Rectal smooth muscle tissue (tissue), 1 donor: ENCODE measurements at regions not wholly inside any gene's neighbourhood (a gene's known extent, or its start where the extent isn't known, plus 50 kb on each side); places are given as distances from the start of the nearest gene placed in this dataset.

Source experiments
- H3K27ac ChIP-seq: one replicate; pipeline ENCODE4 v1.7.0; 2013; ENCODE audit warnings: low read depth, low read length, inconsistent platforms
- H3K27me3 ChIP-seq: one replicate; pipeline ENCODE4 v1.7.0; 2013; ENCODE audit warnings: low read length; ENCODE audit not compliant: control insufficient read depth, insufficient read depth
- H3K36me3 ChIP-seq: one replicate; pipeline ENCODE4 v1.7.0; 2013; ENCODE audit warnings: low read length; ENCODE audit not compliant: control insufficient read depth, insufficient read depth
- H3K4me1 ChIP-seq: one replicate; pipeline ENCODE4 v1.7.0; 2013; ENCODE audit warnings: low read length; ENCODE audit not compliant: control insufficient read depth, insufficient read depth
- H3K4me3 ChIP-seq: one replicate; pipeline ENCODE4 v1.7.0; 2013; ENCODE audit warnings: low read length
- H3K9ac ChIP-seq: one replicate; pipeline ENCODE4 v1.7.0; 2013; ENCODE audit warnings: low read length

DNA sequence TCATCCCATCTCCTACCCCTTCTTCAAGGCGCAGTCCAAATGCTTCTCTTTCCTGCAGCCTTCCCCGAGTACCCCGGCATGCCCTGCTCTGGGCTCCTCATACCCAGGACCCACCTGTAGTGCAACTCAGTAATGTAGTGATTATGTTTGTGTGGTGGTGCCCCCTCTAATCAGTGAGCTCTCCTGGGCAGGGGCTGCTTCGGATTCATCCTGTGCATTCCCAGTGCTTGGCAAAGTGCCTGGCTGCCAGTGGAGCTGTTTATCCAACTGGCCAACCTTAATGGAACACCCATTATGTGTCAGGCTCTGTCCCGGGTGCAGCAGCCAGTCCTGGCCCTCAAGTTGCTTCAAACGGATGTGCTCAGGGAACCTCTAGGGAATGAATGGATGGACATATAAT, 174.4 kb upstream of the LINGO1 start:
- H3K9ac ChIP-seq = no peak overlapping the region
- H3K4me3 ChIP-seq = no peak overlapping the region
- no peaks in the 10 kb centered on the region for H3K27me3 ChIP-seq
- H3K27ac ChIP-seq = no peak overlapping the region
- H3K4me1 ChIP-seq = no peaks in the 10 kb centered on the region
- H3K36me3 ChIP-seq = no peaks in the 10 kb centered on the region

- Histone ChIP-seq H3K4me3 (no peak overlapping the region), H3K9ac (no peak overlapping the region), H3K27ac (no peak overlapping the region), H3K4me1 (no peaks in the 10 kb centered on the region), H3K27me3 (no peaks in the 10 kb centered on the region), H3K36me3 (no peaks in the 10 kb centered on the region)
Observed at GRCh38 chr15:77804210-77804609, 171.5 kb upstream of the LINGO1 start.

- H3K36me3 ChIP-seq = no peaks in the 10 kb centered on the region
- no peak overlapping the region for H3K4me3 ChIP-seq
- no peaks in the 10 kb centered on the region for H3K27me3 ChIP-seq
- H3K9ac ChIP-seq = no peak overlapping the region
- H3K4me1 ChIP-seq = no peaks in the 10 kb centered on the region
- H3K27ac ChIP-seq = no peak overlapping the region
Observed at GRCh38 chr15:77803487-77803886, 170.8 kb upstream of the LINGO1 start.

- no peak overlapping the region for H3K4me3 ChIP-seq
- H3K27ac ChIP-seq = no peak overlapping the region
- H3K36me3 ChIP-seq = no peaks in the 10 kb centered on the region
- H3K4me1 ChIP-seq = no peaks in the 10 kb centered on the region
- H3K27me3 ChIP-seq = no peaks in the 10 kb centered on the region
- no peak overlapping the region for H3K9ac ChIP-seq
Observed at GRCh38 chr15:77800305-77800704, 167.6 kb upstream of the LINGO1 start.

DNA sequence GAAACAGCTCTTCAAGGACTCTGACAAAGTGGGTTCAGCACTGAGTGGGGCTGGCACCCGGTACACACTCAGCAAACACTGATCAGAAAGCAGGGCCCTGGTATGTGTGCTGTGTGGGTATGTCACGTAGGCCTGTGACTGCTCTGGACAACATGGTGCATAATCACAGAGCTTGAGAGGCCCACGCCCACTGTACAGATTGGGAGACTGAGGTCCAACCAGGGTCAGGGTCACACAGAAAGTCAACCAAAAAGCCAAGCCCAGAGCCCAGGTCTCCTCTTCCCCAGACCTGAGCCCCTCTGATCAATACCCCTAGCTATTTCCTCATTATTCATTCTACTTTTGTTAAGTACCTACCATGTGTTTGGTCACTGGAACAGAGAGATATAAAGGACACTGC, 166.1 kb upstream of the LINGO1 start:
- no peak overlapping the region for H3K4me3 ChIP-seq
- no peak overlapping the region for H3K27ac ChIP-seq
- no peak overlapping the region for H3K9ac ChIP-seq

DNA sequence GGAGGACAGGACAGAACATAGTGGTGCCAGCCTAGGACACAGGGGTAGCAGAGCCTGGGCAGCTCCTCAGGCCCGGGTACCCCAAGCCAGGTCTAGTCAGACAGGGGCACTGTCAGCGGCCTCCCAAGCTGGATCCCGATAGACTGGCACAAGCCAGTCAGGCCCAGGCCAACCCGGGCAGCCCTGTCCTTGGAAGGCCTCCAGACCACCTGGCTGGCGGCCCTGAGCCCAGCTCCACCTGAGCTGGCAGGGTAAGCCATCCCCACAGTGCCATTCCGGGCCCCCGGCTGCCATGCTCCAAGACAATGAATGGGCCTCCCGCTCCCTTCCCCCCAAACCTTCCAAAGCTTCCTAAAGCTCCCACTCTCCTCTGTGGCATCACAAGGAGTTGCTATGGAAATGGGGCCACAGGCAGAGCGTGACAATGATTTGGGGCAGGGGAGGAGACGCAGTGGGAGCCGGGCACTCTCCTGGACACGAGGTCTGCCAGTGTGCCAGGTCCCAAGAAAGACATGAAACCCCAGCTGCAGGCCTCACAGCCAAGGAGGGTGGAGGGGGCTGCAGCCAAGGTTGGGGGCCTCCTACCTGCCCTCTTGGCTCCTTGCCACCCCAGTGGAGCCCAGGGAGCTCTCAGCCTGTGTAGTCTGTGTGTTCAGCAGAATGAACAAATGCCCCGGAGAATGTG, 165.6 kb upstream of the LINGO1 start:
- Histone ChIP-seq H3K27ac (no peak overlapping the region), H3K27me3 (no peaks in the 10 kb centered on the region), H3K4me1 (no peaks in the 10 kb centered on the region), H3K4me3 (no peak overlapping the region), H3K36me3 (no peaks in the 10 kb centered on the region), H3K9ac (no peak overlapping the region)

More for the DNA sequence above, 166.1 kb upstream of the LINGO1 start:
- Histone ChIP-seq H3K36me3 (no peaks in the 10 kb centered on the region), H3K27me3 (no peaks in the 10 kb centered on the region), H3K4me1 (no peaks in the 10 kb centered on the region)

GRCh38 chr15:77797270-77797669, 164.6 kb upstream of the LINGO1 start:
- H3K36me3 ChIP-seq = no peaks in the 10 kb centered on the region
- no peaks in the 10 kb centered on the region for H3K4me1 ChIP-seq
- H3K27ac ChIP-seq = no peak overlapping the region
- H3K9ac ChIP-seq = no peak overlapping the region
- H3K4me3 ChIP-seq = no peak overlapping the region
- H3K27me3 ChIP-seq = no peaks in the 10 kb centered on the region

DNA sequence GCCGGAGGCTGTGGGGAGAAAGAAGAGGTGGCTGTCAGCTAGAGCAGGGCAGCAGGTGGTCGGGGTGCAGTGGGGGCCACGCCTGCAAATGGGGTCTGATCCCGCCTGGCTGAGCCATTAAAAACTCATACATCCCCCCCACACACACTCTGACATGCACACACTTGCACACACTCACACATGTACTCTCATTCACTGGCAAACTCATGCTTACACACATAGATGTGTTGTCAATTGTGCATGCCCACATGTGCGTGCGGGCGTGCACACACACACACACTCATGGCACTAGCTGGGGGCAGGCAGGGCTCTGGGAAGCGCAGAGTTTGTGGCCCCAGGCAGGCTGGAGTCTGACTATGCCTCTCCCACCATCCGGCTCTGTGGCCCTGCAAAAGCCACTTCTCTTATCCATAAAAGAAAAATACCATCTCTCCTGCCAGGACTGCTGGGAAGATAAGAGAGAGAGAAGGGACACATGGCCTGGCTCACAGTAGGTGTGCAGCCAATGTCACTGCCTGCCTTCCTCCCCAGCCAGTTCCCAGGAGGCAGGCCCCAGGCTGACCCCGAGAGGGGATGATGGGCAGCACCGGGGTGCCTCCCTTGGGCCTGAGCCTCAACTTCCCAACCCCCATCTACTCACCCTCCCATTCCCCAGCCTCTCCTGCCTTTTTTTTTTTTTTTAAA, 163.5 kb upstream of the LINGO1 start:
- Histone ChIP-seq H3K36me3 (no peaks in the 10 kb centered on the region), H3K27me3 (no peaks in the 10 kb centered on the region), H3K27ac (no peak overlapping the region), H3K9ac (no peak overlapping the region), H3K4me3 (no peak overlapping the region), H3K4me1 (no peaks in the 10 kb centered on the region)

- Histone ChIP-seq H3K9ac (no peak overlapping the region), H3K4me1 (no peaks in the 10 kb centered on the region), H3K27me3 (no peaks in the 10 kb centered on the region), H3K4me3 (no peak overlapping the region), H3K36me3 (no peaks in the 10 kb centered on the region), H3K27ac (no peak overlapping the region)
Observed at GRCh38 chr15:77795446-77795845, 162.7 kb upstream of the LINGO1 start.

DNA sequence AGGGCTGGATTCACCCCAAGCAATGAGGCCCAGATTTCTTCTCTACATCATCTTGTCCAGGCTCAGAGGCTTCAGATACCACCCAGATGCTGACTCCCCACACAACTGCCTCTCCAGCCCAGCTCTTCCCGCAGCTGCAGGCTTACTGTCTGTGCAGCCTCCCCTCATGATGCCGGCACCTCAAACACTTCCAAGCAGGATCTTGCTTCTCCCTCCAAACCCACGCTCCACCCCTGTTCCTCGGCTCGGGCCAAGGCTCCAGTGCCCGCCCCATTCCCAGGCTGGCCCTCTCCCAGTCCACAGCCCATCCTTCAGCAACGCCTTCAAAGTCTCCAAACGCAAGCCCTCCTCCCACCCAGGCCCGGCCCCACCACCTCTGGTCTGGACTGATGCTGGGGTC, 159.2 kb upstream of the LINGO1 start:
- Histone ChIP-seq H3K27me3 (no peaks in the 10 kb centered on the region), H3K9ac (no peak overlapping the region), H3K4me3 (no peak overlapping the region), H3K27ac (no peak overlapping the region), H3K4me1 (no peaks in the 10 kb centered on the region), H3K36me3 (no peaks in the 10 kb centered on the region)

DNA sequence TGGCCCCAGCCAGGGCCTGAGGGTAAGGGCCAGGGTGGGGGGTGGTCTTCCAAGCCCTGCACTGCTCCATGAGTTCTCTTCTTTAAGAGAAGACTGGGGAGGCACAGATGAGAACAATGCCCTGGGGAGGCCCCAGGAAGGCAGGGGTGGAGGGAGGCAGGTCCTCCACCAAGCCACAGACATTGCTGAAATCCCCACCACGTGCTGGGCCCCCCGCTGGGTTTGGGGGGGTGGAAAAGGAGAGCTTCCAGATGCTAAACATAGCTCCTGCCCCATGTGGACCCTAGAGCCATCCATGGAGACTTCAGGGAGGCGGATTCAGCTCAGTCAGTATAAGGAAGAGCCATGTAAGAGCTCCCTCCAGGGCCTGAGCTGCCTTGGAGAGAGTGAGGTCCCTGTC, 157.8 kb upstream of the LINGO1 start:
- no peaks in the 10 kb centered on the region for H3K27me3 ChIP-seq
- no peak overlapping the region for H3K4me3 ChIP-seq
- no peak overlapping the region for H3K9ac ChIP-seq
- no peaks in the 10 kb centered on the region for H3K4me1 ChIP-seq
- H3K36me3 ChIP-seq = no peaks in the 10 kb centered on the region
- H3K27ac ChIP-seq = no peak overlapping the region

GRCh38 chr15:77786956-77787355, 154.2 kb upstream of the LINGO1 start:
- no peaks in the 10 kb centered on the region for H3K27me3 ChIP-seq
- H3K4me3 ChIP-seq = no peak overlapping the region
- no peak overlapping the region for H3K9ac ChIP-seq
- H3K36me3 ChIP-seq = no peaks in the 10 kb centered on the region
- H3K27ac ChIP-seq = no peak overlapping the region
- H3K4me1 ChIP-seq = no peaks in the 10 kb centered on the region
